SKM-1 treated with dmso at 0.1 percent for 144 hours (cell line): ENCODE measurements at regions not wholly inside any gene's neighbourhood (a gene's known extent, or its start where the extent isn't known, plus 50 kb on each side); places are given as distances from the start of the nearest gene placed in this dataset.
"Not testable (repeated sequence)": the region's sequence is repeated elsewhere in the genome, so short reads cannot be mapped to it uniquely, and the experiment has no call there.

ENCODE experiments used
- DNase-seq: peaks from one replicate; lab custom pipeline; 2025; ENCODE audit not compliant: unreplicated experiment; lab: John Stamatoyannopoulos, UW

DNA sequence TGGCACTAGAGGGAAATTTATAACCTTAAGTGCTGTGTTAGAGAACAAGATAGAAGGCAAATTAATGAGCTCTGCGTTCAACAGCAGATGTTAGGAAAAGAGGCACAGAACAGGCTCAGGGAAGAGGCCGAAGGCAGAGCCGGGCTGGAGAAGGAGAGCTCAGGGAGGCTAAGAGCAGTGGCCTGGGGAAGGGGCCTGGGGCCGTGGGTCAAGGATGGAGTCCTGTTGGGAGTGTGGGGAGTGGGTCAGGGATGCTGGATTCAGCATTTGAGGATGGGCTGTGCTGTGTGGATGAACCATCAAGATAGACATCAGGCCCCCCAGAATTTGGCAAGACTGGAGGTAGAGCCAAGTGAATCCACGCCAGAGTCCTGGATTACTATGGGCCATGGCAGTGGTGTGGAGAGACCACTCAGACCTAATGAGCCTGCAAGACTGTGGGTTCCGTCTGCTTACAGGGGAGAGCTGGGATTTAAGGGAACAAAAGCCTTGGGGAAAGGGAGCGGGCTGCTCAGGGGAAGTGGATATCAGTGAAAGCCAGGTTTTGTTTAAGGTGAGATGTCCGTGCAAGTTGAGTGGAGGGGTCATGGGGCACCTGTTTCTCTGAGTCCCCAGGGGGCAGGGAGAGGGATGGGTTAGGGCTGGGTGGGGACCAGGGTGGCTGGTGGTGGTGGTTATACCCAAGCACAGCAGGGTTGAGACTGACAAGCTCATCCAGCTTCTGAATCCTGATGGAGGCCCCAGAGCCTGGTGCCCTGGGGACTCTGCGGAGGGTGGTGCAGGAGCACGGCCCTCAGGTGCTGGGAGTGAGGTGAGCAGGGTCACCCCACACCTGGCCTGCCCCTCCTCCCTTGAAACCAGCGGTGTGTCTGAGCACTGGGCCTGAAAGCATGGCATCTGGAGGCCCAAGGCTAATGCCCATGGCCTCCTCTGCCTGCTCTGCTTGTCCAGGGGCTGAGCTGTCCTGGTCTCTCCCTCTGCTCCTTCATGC is 101.7 kb downstream of the BMS1 start:
- DNase-seq, result no peak

DNA sequence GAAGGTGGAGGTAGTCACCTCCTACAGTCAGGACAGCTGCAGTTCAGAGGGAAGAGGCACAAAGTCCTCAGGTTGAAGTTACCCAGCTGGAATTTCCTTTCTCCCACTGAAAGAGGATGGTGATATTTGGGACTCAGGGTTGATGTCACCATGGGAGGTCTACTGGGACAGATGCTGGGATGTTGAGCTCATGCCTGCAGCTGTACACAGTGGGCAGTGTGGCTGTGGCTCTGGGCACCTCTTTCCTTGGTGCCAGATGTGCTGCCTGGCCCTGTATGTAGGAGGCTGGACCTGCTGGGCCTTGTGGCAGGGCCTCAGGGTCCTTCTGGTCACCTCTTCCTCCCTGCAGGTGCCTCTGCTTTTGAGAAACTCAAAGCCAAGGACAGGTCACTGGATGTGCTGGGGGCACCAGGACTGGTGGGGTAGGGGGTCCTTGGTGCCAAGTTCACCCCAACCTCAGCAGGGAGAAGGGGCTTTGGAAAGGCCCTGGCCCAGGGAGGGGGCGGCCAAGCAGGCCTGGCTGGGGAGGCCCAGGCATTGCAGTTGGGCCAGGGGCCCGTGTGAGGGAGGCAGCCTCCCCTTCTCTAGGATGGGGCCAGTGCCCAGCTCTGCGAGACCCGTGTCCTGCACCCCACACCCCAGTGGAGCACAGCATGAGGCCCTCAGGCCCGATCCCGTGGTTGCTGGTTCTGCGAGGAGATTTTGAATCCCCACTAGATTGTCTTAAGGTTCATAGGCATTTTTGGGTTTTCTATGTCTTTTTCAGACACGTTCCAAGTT is 103.1 kb downstream of the BMS1 start:
- DNase-seq, result no peak

DNA sequence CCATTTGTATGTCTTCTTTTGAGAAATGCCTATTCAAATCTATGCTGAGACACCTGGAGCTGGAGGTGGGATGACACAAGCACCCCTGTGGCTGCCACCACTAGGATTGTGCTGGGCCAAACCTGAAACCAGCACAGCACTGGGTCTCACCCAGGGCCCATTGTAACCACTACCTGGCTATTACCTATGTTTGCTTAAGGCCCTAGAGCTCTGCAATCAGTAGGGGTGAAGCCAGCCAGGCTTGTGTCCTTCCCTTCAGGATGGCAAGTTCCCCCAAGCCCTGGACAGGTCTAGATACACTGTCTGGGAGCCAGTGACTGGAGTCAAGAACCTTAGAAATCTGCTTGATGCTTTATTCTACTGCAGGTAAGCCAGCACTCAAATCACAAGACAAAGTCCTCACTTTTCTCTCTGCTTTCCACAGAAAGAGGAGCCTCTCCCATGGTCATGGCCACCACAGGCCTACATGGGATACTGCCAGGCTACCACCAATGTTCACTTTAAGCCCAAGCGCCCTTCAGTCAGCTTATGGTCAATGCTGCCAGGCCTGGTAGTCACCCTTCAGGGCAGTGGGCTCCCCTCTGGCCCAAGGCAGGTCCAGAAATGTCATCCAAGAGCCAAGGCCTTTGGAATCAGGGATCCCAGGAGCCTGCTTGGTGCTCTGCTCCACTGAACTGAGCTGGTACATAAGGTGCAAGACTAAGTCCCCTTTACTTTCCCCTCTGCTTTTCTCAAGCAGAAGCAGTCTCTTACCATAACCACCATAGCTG is 105.3 kb downstream of the BMS1 start:
- no peak for DNase-seq

DNA sequence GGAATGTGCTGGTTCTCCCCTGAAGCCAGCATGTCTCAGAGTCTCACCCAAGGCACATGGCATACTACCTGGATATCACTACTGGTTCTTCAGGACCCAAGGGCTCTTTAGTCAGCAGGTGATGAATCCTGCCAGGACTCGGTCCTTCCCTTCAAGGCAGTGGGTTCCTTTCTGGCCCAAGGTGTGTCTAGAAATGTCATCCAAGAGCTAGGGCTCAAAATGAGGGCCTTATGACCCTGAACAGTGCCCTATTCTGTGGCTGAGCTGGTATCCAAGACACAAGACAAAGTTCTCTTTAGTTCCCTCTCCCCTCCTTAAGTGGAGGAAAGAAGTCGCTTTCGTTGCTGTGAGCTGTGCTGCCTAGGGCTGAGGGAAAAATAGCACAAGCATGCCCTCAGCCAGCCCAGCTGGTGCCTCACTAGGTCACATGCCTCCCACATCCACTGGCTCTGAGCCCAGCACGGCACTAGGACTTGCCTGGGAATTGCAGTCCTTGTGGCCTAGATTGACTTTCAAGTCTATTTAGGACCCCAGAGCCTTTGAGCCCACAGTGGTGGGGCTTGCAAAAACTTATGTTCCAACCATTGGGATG is 106.0 kb downstream of the BMS1 start:
- no peak for DNase-seq

DNA sequence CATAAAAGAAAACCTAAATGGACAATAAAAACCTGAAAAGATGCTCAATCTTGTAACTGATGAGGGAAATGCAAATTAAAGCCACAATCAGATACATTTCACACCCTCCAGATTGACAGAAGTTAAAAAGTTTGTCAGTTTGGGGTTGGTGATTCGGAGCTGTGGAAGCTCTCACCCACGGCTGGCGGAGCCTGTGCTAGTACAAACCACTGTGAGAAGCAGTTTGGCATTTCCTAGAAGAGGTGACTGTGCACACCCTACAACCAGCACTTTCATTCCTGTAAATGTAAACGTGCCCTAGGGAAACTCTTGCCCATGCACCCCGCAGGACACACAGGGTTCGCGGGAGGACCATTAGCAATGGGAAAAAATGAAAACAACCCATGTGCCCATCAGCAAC is 114.1 kb downstream of the BMS1 start:
- no peak for DNase-seq

DNA sequence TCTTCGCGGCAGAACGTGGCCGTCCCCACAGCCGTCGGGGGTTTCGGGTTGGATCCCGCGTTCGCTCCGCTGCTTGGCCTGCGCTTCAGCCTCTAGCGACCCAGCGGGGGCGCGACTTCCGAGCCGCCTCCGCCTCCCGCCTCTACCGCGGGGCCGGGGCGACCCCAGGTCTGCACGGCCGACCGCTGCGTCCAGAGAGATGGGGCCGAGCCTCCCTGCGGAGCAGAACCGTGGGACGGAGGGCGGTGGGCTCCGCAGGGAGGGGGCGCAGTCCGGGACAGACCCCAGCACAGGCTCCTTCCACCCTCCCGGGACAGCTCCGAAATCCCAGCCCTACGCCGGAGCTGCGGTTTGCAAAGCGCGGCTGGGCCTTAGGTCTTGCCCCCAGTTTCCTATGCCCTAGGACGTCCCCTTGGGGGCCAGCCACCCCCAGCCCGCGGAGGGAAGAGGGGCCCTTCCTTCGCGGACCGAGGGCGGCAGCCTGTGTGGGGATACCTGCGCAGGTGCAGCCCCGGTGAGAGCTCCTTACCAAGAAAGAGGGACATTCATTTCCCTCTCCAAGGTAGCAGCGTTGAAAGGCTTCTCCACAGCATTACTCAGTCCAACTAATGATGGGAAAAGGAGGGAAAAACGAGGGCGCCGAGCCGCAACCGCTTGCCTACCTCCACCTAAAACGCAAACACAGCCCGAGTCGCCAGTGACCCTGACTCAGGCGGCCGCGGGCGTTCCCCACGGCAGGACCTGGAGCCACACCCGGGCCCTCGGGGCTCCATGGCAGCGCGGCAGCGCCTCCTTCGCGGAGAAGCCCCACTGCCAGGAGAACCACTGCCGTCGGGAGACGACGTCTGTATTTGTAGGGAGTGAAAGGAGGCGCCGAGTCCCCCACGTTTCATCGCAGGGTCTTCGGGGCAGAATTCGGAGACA is 115.7 kb downstream of the BMS1 start:
- no peak for DNase-seq

DNA sequence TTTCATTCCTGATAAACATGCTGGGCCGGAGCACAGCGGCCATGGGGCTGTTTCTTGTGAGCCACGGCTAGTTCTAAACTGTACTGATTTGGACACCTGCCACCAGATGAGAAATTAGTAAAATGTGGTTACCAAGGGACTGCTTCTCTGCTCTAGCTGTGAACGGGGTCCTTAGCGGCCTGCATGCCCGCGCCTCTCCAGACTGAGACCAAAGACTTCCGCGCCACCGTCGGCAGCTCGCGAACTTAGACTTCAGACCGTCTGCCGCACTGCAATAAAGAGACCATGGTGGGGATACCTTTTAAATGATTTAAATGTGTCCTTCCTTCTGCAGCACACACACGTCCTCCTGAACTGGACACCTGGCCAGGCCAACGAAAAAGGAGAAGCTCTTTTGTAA is 116.4 kb downstream of the BMS1 start:
- no peak for DNase-seq

DNA sequence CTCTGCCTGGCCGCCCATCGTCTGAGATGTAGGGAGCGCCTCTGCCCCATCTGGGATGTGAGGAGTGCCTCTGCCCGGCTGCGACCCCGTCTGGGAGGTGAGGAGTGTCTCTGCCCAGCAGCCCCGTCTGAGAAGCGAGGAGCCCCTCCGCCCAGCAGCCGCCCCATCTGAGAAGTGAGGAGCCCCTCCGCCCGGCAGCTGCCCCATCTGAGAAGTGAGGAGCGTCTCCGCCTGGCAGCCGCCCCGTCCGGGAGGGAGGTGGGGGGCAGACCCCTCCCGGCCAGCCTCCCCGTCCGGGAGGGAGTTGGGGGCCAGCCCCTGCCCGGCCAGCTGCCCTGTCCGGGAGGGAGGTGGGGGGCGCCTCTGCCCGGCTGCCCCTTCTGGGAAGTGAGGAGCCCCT is 117.8 kb downstream of the BMS1 start:
- not testable (repeated sequence) for DNase-seq

DNA sequence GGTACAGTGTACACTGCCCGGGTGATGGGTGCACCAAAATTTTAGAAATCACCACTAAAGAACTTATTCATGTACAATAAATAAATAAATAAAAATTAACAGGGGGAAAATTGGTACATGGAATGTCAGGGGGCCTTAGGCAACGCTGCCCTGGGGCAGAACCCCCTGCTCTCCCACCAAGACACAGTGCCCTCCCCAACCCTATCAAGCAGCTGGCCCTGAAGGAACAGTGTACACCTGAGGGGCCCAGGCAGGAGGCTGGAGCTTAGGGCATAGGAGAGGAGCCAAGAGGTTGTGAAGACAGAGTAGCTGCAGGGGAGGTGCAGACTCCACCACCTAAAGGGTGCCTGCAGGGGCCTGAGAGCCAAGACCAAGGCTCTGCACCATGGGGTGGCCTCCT is 128.8 kb downstream of the BMS1 start:
- no peak for DNase-seq

DNA sequence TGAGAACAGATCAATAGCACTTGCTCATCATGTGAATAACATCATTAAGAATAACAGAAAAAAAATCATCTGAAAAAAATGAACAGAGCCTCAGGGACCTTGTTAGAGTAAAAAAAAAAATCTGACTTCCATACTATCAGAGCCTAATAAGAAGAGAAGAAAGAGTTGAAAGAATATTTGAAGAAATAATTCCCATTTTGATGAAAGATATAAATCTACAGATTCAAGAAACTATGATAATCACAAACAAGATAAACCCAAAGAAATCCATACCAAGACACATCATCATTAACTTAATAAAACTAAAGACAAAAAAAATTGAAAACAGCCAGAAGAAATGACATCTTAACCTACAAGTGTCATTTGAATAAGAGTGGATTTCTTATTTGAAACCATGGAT is 134.4 kb downstream of the BMS1 start:
- DNase-seq, result no peak

DNA sequence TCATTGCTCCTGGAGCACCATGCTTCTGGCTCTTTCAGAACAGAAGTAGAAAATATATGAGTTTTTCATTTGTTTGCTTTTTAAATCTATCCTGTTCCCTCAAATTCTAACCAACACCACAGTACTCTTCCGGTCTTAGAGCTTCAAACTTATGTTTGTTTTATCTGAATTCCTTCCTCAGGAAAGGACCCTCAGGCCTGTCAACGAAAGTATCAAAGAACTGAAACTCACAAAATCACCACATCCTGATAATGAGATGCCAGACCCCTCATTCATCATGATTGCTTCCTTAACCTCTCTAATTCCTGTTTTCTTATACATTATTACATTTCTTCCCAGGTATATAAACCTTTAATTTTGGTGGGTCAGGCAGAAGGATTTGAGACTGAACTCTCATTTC is 135.2 kb downstream of the BMS1 start:
- no peak for DNase-seq

DNA sequence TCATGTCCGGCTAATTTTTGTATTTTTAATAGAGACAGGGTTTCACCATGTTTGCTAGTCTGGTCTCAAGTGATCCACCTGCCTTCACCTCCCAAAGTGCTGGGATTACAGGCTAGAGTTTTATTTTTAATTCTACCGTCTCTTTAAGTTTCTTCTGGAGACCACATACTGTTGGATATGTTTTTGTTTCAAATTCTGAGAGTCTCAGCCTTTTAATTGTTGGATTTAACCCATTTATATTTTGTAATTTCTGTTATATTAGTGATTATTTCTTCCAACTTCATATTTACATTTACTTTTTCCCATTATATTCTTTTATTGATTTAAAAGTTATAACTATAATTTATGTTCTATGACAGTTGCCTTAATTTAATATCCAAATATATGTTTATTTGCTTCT is 139.4 kb downstream of the BMS1 start:
- no peak for DNase-seq

DNA sequence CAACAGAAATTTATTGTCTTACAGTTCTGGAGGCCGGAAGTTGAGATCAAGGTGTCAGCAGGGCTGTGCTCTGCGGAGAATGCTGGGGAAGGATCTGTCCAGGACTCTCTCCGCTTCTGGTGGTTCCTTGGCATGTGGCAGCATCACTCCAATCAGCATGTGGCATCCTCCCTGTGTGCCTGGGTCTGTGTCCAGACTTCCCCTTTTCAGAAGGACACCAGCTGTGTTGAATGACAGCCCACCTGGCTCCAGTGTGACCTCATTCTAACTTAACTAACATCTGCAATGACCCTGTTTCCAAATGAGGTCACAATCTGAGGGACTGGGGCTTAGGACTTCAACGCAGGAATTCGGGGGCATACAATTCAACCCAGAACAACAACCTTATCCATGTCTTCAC is 141.9 kb downstream of the BMS1 start:
- no peak for DNase-seq

DNA sequence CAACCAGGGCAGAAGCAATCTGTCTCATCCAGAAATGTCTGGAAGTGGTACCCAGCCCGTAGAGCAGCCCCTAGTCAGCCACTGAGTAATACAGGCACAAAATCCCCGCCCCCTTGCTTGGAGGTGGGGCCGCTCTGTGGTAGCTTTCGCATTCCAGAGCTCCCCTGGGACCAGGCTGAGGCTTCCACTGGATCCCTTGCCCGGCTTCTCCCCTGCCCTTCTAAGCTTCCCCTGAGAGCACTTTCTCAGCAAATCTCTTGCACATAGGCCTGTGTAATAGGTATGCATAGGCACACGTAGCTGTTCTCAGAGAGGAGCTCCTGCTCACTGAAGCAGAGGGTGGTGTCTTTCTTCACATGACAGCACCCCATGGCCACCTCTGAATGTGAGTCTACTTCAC is 144.2 kb downstream of the BMS1 start:
- DNase-seq, result no peak

DNA sequence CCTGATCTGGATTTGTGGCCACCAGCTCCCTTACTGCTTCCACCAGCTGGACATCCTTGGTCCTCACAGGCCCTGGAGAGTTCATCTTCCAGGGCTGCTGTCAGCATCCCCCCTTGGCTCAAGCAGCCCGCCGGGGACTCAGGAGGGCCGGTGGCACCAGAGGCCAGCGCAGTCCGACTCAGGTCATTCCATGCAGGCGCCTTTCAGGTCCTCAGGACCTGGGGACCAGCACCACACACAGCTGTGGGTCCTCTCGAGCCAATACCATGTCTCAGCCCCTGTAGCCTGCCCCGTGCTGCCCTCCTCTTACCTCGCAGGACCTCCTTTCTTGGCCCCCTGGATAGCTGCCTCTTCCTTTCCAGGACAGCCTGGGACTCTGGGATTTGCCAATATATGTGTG is 145.5 kb downstream of the BMS1 start:
- DNase-seq, result no peak

DNA sequence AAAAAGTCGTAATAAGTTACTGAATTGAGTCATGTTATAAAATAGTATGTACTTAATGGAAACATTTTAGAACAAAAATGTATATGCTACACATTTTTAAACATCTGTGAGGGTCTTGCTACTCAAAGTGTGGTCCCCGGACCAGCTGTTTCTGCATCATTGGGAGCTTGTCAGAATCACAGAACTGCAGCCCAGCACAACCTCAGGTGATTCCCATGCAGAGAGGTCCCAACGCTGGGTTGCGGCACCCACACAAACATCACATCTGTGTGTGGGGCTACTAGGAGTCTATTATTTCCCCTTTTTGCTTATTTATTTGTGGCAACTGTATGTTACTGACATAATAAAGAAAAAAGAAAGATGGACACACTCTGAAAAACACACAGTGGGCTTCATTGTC is 146.6 kb downstream of the BMS1 start:
- no peak for DNase-seq

DNA sequence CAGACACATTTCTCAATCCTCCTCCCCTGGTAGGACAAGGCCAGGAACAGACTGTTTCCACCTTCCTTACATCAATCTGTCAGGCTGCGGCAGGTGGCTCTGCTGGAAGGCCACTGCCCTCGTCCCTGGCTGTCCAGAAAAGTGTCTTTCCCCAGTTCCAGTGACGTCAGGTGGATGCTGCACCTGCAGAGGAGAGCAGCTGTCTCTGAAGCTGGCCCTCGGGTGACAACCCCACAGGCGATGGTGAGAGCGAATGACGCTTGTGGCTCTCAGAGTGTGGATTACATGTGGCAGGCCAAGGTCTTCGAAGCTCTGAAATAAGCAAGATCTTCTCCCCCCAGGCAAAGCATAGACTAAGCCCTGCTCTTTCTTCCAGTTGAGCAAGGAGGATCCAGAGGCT is 146.9 kb upstream of the RET start:
- no peak for DNase-seq

DNA sequence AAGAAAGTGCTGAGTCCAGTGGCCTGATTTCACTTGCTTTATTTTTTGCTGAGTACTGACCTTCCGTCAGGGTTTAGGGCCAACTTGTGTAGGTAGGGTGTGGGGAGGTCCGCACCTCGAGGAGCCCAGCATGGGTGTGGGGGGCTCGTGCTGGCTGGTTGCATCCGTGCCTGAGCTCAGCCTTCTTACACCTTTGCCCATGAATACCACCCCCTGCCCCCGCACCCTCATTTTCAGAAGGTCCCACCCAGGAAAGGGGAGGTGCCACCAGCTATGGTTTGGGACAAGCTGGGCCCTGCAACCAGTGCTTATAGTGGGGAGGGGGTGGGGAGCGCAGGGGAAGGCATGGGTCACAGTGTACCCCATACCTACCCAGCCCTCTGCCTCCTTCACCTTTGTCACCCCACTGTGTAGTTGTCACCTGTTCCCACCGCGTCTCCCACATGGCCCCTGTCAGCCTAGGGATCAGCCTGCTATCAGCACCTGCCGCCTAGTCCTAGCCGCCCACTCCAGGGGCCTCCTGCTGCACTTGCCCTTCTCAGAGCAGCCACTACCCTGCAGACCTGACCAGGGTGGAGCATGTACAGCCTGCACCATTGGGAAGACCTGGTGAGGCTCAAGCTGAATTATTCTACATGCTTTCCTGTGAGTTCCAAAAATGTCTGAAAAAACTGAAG is 146.2 kb upstream of the RET start:
- no peak for DNase-seq

DNA sequence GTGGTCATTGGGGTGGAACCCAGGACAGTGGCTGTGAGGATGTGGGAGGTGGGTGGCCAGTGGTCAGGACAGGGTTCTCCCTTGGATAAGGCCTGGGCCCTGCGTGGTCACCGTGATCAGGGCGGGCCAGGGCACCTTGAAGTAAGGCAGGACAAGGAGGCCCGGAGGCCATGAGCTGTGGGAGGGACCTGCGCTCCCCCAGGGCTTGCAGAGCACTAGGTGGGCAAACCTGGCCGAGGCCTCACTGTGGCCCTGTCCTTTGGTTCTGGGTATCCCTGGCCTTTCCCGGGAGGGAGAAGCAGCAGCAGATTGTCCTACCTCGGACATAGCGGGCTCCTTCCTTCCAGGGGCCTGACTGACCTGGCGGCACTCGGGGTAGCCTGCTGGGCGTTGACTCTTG is 144.8 kb upstream of the RET start:
- no peak for DNase-seq
